ENCODE measurements at regions not wholly inside any gene's neighbourhood (a gene's known extent, or its start where the extent isn't known, plus 50 kb on each side); places are given as distances from the start of the nearest gene placed in this dataset.

- Histone ChIP-seq H3K79me2 (ENCODE audit: control insufficient read depth, insufficient read depth, low read length) (no peaks in the 10 kb centered on the region), H3K27me3 (replicated peaks in 1 of 2; ENCODE audit: control insufficient read depth in 2 of 2, insufficient read depth in 2 of 2, low read length in 1 of 2) (no peaks in the 10 kb centered on the region; a peak in 1 of 4 replicates), H3K36me3 (ENCODE audit: control insufficient read depth in 2 of 2, insufficient read depth in 2 of 2, low read length in 1 of 2) (no peaks in the 10 kb centered on the region), H3K9ac (ENCODE audit: control insufficient read depth, insufficient read depth, low read length) (no peak overlapping the region), H3K4me2 (ENCODE audit: control insufficient read depth, insufficient read depth) (no peak overlapping the region), H4K20me1 (ENCODE audit: control insufficient read depth, insufficient read depth) (no peaks in the 10 kb centered on the region), H3K4me3 (no peak overlapping the region), H3K27ac (ENCODE audit: control insufficient read depth, insufficient read depth) (no peak overlapping the region), H3K9me3 (replicated peaks; ENCODE audit: control insufficient read depth, insufficient read depth, low read length) (no peaks in the 10 kb centered on the region), H2AFZ (ENCODE audit: control insufficient read depth, low read depth, low read length) (no peak overlapping the region), H3K4me1 (ENCODE audit: control insufficient read depth, insufficient read depth, low read length) (no peaks in the 10 kb centered on the region)
- BruUV-seq (replicated peaks), result no TSS peak
- TF ChIP-seq MYC (IDR thresholded peaks at IDR 0.05; ENCODE audit: insufficient read depth, insufficient read length, insufficient replicate concordance, low read length, severe bottlenecking) (no peak), MTA2 (IDR thresholded peaks at IDR 0.05; ENCODE audit: low read depth) (no peak), RB1 (IDR thresholded peaks at IDR 0.05; ENCODE audit: borderline replicate concordance) (no peak), BHLHE40 (IDR thresholded peaks at IDR 0.05; ENCODE audit: borderline replicate concordance in 1 of 2, low read depth in 2 of 2, low read length in 1 of 2) (no peak), CREM (IDR thresholded peaks at IDR 0.05; ENCODE audit: low read depth) (no peak)
- POLR2A ChIA-PET, result no interaction called here
- CTCF ChIA-PET, result no interaction called here
- in situ Hi-C loops (cut with MboI) (no loop called here), intact Hi-C loops (cut with micrococcal nuclease; ENCODE audit: unreplicated experiment) (no loop called here)
- 14% methylated on average over 5 of the region's 5 CpGs for WGBS (ENCODE audit: insufficient coverage, insufficient replicate concordance, low lambda C conversion rate, missing lambda C conversion rate)
- ATAC-seq, result no peak
- RAD21 ChIA-PET (ENCODE audit: unreplicated experiment), result no interaction called here
- DNase-seq (ENCODE audit: low read depth, low spot score), result no peak
- SMC1A ChIA-PET (ENCODE audit: uncharacterized antibody, unreplicated experiment), result interaction anchor here (0.8 kb wide), 1 partner anchor 1514 kb away, joined by 3 read pairs; no protein-coding TSS in a partner anchor
- FAIRE-seq, result no peak
Measured at GRCh38 chr2:3927031-3927430, 223.7 kb downstream of the DCDC2C start.

DNA sequence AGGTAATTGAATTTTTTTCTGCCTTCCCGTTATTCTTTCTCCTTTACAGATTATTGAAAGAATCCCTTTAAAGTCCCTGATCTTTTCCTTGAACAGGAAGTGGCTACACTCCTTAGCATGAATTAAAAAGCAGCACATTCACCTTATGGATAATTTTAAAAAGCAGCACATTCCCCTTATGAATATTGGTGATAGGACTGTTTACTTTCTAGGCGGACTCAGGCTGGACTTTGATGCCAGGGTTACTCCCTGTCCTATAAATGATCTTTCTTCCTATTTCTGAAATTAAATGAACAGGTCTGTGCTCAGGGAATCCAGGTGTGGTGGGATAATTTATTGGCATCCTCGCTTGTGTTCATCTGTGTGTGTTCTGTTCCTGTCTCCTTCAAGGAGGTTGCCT, 226.0 kb downstream of the DCDC2C start:
- in situ Hi-C loops (cut with MboI) (no loop called here), intact Hi-C loops (cut with micrococcal nuclease; ENCODE audit: unreplicated experiment) (no loop called here)
- ChIA-PET SMC1A (ENCODE audit: uncharacterized antibody, unreplicated experiment) (no interaction called here), RAD21 (ENCODE audit: unreplicated experiment) (no interaction called here), POLR2A (no interaction called here), CTCF (no interaction called here)
- Histone ChIP-seq H3K4me3 (no peak overlapping the region), H3K79me2 (ENCODE audit: control insufficient read depth, insufficient read depth, low read length) (no peaks in the 10 kb centered on the region), H4K20me1 (ENCODE audit: control insufficient read depth, insufficient read depth) (no peaks in the 10 kb centered on the region), H2AFZ (ENCODE audit: control insufficient read depth, low read depth, low read length) (no peak overlapping the region), H3K4me2 (ENCODE audit: control insufficient read depth, insufficient read depth) (no peak overlapping the region), H3K4me1 (ENCODE audit: control insufficient read depth, insufficient read depth, low read length) (no peaks in the 10 kb centered on the region), H3K27me3 (replicated peaks in 1 of 2; ENCODE audit: control insufficient read depth in 2 of 2, insufficient read depth in 2 of 2, low read length in 1 of 2) (no peaks in the 10 kb centered on the region), H3K36me3 (ENCODE audit: control insufficient read depth in 2 of 2, insufficient read depth in 2 of 2, low read length in 1 of 2) (no peaks in the 10 kb centered on the region), H3K9ac (ENCODE audit: control insufficient read depth, insufficient read depth, low read length) (no peak overlapping the region), H3K27ac (ENCODE audit: control insufficient read depth, insufficient read depth) (no peak overlapping the region), H3K9me3 (replicated peaks; ENCODE audit: control insufficient read depth, insufficient read depth, low read length) (no peaks in the 10 kb centered on the region)
- no peak for DNase-seq (ENCODE audit: low read depth, low spot score)
- no TSS peak for BruUV-seq (replicated peaks)
- no peak for ATAC-seq
- no peak for FAIRE-seq
- WGBS (ENCODE audit: insufficient coverage, insufficient replicate concordance, low lambda C conversion rate, missing lambda C conversion rate), result 7% methylated on average over 3 of the region's 3 CpGs
- TF ChIP-seq SREBF1 (IDR thresholded peaks at IDR 0.05; ENCODE audit: low read length), result no peak
- TF ChIP-seq PBX3 (IDR thresholded peaks at IDR 0.05; ENCODE audit: insufficient replicate concordance, low read depth, low read length), result no peak
- TF ChIP-seq NR2F1 (conservative IDR thresholded peaks at IDR 0.05), result no peak
- TF ChIP-seq NFXL1 (IDR thresholded peaks at IDR 0.05; ENCODE audit: borderline replicate concordance), result no peak
- TF ChIP-seq PKNOX1 (IDR thresholded peaks at IDR 0.05), result no peak
- TF ChIP-seq EP300 (IDR thresholded peaks at IDR 0.05; ENCODE audit: borderline replicate concordance in 1 of 2, control insufficient read depth in 1 of 2, low read depth in 2 of 2, low read length in 2 of 2), result no peak
- no peak for TF ChIP-seq RELA (IDR thresholded peaks at IDR 0.05; ENCODE audit: borderline replicate concordance, partially characterized antibody)
- TF ChIP-seq KDM1A (IDR thresholded peaks at IDR 0.05; ENCODE audit: borderline replicate concordance), result no peak
- TF ChIP-seq, protein P1, sequence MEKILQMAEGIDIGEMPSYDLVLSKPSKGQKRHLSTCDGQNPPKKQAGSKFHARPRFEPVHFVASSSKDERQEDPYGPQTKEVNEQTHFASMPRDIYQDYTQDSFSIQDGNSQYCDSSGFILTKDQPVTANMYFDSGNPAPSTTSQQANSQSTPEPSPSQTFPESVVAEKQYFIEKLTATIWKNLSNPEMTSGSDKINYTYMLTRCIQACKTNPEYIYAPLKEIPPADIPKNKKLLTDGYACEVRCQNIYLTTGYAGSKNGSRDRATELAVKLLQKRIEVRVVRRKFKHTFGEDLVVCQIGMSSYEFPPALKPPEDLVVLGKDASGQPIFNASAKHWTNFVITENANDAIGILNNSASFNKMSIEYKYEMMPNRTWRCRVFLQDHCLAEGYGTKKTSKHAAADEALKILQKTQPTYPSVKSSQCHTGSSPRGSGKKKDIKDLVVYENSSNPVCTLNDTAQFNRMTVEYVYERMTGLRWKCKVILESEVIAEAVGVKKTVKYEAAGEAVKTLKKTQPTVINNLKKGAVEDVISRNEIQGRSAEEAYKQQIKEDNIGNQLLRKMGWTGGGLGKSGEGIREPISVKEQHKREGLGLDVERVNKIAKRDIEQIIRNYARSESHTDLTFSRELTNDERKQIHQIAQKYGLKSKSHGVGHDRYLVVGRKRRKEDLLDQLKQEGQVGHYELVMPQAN (conservative IDR thresholded peaks at IDR 0.05), result no peak
- no peak for TF ChIP-seq NBN (IDR thresholded peaks at IDR 0.05)
- TF ChIP-seq ZSCAN29 (IDR thresholded peaks at IDR 0.05), result no peak

Measured in GM12878 (cell line).